Stimulated activated CD4-positive, alpha-beta T cell treated with anti-CD3 and anti-CD28 coated beads, TNF-alpha, amount 100 ng/mL, for 24 hours (primary cell): ENCODE measurements at regions not wholly inside any gene's neighbourhood (a gene's known extent, or its start where the extent isn't known, plus 50 kb on each side); places are given as distances from the start of the nearest gene placed in this dataset.
"Not testable (repeated sequence)": the region's sequence is repeated elsewhere in the genome, so short reads cannot be mapped to it uniquely, and the experiment has no call there.

Source experiments
- DNase-seq, 3 experiments: peaks; one replicate each; pipeline ENCODE4 v3.0.0-alpha.2; 2020; ENCODE audit warnings: low read depth in 3 of 3

DNA sequence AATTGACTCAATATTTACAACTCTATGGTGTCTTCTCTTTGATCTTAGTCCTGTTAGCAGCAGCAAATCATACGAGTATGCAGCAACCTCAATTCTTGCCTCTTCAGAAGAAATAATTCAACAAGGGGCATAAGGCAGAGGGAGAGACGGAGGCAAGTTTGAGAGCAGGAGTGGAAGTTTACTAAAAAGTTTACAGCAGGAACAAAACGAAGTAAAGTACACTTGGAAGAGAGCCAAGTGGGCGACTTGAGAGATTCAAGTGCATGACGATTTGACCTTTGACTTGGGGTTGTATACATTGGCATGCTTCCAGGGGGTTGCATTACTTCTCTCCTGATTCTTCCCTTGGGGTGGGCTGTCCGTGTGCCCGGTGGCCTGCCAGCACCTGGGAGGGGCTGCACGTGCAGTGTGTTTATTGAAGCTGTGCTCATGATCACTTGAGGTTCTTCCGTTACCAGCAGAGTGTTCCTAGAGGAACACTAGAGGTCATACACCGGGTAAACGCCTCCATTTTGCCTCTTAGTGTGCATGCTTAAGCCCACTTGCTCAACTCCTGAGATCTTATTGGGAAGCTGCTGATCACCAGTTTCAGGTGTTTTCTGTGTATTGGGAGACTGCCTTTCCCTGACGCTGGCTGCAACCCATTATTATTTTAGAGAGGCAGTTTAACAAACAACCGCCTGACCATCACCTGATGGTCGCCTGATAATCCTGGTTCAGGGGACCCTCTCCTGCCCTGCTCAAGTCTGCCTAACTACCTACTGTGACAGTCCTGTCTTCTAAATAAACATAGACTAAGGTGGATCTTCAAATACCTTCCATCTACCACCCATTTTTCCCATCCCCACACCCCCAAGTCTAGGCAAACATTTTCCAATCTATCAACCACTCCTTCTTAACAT lies 172.4 kb upstream of the MYLIP start:
- no peak for DNase-seq

DNA sequence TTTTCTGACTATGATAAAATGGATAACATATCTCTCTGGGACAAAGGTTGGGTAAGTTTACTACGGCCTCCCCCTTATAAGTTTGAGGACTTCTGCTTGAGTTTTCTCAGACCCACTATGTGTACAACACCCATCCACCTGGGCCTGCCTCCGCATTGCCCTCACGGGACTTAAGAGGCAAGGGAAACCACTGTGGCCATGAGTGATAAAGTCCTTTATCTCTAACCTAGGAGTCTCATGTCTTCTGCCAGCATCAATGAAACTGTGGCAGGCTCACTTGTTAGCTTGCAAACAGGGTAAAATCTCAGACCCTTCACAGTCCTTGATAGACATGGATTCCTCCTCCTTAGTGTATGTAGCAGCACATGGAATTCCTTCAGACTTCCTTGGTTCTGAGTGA lies 173.4 kb upstream of the MYLIP start:
- no peak for DNase-seq

DNA sequence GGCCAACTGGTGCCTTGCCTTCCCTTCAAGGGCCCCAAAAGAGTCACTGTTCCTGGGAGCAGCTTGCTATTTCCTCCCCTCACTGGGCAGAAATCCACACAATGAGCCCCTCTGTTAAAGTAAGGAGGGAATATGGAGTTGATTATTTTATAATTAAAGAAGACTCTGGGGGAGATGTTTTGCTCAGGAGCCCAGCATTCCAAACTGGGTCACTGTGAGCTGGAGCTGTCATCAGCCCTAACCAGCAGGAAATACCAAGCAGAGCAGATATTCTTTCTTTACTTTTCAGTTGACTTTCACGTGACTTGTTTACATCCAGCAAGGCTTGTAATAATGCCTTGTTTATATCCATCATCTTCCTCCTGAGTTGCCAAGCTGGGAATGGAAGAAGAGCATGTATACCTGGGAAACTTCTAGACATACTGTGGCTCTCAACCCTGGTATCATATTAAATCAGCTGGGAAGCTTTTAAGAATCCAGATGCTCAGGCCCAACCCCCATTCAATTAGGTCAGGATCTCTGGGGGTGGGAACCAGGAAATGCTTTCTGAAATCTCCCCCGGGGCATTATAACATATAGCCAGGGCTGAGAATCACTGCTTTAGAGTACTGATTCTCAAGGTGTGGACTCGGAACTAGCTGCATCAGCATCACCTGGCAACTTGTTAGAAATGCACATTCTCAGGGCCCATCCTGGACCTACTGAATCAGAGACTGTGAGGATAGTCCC lies 175.6 kb upstream of the MYLIP start:
- no peak for DNase-seq

DNA sequence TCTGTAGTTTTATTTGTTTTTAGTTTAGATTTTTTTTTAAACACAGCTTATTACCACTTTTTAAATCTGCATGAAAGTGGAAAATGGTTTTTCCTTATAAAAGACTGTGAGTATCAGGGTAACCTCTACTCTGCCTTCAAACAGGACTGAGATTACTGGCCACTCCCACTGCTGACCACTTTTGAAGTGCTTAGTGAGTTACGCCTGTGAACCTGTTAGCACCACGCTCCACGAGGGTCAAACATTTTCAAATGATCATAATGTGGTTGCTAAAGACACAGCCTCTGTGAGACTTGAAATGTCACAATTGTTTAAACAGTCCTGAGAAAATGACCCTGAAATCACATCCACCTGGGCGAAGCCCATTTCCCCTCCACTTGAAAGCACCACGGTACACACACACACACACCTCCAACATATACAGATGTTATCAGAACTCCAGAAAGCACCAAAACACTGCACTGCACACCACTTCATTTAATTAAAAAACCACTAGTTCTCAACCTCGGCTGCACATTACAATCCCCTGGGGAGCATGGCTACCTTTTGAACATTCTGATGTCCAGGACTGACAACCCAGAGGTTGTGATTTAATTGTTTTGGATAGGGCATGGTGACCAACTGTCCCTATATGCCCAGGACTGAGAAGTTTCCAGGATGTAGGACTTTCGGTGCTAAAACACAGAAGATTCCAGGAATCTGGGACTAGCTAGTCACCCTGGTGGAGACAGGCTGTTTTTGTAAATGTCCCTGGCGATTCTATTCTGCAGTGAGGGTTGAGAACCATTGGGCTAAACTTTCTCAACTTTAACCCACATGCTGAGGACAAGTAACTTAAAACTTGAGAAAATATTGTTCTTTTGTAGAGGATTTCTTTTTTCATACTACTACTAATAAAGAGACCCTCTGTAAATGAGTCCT lies 176.4 kb upstream of the MYLIP start:
- no peak for DNase-seq

DNA sequence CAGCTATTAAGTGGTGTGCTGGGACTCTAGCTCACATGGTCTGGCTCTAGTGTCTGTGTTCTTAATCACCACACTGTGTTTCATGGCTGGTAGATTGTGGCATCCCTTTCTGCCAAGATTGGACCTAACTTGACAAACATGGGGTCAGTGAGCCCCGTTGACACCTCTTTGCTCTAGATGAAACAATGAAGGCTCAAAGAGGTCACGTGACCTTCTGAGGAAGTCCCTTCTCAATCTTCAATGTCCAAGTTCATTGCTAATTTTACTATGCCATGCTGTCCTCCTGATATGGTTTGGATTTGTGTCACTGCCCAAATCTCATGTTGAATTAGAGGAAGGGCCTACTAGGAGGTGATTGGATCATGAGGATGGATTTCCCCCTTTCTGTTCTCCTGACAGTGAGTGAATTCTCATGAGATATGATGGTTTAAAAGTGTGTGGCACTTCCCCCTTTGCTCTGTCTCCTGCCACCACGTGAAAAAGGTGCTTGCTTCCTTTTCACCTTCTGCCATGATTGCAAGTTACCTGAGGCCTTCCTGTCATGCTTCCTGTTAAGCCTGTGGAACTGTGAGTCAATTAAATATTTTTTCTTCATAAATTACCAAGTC lies 177.8 kb upstream of the MYLIP start:
- no peak for DNase-seq

DNA sequence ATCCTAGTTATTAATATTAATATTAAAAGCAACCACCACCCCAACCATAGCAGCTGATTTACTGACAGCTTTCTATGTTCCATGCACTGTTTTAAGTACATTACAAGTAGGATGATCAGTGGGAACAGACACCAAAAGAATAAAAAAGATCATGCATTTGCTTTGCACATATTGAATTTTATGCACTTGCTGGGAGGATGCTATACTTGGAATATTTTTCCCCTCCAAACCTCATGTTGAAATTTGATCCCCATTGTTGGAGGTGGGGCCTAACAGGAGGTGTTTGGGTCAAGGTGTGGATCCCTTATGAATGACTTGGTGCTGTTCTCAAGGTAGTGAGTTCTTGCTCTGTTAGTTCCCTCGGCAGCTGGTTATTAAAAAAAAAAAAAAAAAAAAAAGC lies 178.9 kb upstream of the MYLIP start:
- no peak for DNase-seq

DNA sequence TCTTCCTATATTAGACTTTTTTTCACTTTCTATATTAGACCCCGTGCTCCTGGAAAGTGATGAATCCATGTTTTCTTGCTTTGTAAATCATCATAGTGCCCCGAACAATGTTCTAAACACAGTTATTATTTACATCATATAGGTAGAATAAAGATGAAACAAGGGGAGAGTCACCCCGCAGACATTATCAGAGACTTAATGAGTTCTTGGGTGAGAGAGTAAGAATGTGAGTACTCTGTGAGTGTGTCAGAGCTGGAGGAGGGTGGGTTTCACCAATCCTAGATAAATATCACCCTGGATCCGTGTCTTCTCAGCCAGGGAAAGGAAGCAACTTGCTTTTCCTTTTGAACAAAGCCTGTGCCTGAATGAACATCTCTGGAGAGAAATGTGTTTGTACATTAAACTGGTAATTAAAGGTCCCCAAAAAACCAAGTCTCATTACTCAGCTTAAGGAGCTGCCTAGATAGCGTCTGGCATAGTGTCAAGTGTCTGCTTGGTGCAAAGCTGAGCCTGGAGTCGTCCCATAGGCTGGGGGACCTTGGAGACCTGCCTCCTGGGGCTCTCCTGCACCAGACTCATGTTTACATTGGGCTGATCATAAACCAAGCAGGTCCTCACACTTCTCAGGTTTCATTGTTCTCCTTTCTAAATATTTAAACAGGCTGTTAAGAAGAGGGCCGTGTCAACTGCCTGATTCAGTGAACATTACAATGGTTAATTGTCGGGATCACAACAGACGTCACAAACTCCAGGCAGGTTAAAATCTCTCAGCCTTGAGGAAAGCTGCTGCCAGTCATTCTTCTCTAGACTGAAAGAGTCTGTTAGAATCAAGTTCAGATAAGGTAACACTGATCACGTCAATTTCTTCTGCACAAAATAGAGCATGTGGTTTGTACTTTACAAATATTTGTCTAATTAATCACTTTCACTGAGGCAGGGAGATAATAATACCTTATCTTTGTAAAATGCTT lies 179.7 kb upstream of the MYLIP start:
- no peak for DNase-seq

DNA sequence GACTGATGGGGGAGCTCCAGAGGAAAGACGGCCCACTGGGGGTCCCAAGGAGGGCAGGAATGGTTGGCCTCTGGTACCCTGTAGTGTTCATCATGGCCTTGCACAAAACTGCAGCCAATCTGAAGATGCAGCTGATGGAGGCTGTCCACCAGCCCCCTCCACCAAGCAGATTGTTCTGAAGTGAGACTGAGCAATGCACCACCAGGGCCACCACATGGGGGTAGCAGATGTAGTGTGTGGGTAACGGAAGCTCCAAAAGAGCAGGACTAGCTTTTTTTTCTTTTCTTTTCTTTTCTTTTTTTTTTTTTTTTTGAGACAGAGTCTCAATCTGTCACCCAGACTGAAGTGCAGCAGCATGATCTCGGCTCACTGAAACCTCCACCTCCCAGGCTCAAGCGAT lies 181.0 kb upstream of the MYLIP start:
- no peak for DNase-seq

DNA sequence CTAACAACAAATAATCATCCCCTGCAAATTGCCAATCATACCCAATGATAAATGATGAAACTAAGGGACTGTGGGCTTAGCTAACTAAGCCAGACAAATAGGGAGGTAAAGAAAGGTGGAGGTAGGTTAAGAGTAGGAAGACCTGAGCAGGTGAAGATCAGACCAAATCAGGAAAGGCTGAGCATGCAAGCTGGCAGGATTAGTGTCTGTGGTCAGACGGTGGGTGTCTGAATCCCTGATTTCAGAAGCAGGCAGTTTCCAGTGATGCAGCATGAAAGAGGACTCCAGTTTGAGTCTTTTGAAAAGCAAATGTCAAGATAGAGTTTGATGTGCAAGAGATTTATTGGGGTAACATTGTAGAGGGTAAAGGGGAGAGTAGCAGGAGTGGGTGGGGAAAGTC lies 181.4 kb upstream of the MYLIP start:
- DNase-seq: no peak

DNA sequence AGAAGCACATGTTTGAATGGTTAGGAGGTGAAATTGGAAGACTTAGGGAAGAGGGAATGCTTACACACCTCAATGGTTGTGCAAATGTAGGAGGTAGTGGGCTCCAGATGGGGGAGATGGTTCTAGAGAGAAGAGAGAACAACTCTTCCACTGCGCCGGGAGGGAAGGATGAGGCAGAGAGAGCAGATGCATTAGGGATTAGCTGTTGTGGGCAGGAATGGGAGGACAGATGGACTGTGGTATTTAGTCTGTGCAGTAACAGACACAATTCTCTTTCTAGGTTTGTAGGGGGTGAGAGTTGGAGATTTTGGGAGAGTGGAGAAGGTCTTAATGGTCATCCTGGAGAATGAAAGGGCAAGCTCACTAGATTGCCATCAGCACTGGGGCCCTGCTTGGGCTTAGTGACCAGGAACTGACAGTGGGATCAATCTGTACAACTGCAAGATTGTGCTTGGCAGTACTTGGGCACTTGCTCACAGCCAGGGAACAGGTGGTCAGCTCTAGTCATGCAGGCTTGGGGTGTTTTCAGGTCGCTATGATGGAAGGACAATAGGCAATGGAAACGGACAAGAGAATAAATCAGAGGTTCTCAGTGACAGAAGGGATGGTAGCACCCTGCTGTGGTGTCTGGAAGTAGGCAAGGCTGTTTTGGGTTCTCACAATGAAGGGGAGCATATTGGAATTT lies 182.0 kb upstream of the MYLIP start:
- DNase-seq: no peak

DNA sequence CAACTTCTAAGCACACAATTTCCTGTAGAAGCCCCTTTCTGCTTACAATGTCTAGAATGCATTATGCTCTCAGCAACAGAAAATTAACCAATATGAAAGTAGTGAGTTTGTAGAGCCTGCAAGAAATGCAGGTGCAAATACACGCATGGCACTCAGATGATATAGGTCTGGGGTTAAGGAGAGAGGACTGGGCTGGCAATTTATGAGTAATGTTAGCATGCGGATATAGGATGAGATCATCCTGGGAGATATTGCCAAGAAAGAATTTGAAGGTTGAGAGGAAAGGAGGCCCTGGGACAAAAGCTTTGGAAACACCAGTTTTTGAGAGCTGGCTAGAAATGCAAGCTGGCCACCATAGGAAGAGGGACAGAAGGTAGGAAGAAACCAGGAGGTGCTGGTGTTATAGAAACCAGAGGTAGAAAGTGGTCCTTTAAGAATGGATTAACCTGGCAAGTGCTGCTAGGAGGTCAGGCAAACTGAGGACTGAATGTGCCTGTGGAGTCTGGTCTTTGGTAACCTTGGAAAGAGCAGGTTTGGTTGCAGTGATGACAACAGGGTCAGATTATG lies 183.2 kb upstream of the MYLIP start:
- DNase-seq: no peak

DNA sequence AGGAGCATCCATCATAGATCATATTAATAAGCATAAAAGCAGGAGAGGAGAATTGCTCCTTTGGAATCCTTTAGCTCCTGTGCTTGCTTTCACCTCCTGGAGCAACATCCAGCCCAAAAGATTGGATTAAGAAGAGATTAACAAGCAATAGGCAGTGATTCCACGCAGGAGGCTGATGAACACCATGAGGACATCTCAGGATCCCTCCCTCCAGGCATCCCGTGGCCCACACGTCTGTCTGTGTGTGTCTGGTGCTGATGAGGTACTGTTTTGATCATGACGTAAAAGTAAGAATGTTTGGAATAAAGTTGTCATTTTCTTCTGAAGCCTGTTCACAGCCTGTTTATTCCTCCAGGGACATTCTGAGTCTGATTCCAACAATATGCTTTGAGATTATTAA lies 185.5 kb upstream of the MYLIP start:
- no peak for DNase-seq

DNA sequence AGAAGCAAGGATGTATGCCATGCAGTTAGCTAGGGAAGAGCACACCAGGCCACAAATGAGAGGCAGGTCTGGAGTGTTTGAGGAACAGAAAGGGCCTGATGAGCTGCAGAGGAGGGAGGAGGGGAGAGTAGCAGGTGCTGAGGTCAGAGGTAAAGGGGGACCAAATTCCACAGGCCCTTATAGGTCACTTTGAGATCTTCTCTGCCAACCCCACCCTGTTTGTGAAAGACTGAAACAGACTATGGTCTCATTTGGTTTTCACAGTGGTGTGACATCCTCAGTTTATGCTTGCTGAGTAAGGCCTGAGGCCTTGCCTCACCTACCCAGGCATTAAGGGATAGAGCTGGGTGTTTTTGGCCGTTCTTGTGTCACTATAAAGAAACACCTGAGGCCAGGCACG lies 187.7 kb upstream of the MYLIP start:
- no peak for DNase-seq

DNA sequence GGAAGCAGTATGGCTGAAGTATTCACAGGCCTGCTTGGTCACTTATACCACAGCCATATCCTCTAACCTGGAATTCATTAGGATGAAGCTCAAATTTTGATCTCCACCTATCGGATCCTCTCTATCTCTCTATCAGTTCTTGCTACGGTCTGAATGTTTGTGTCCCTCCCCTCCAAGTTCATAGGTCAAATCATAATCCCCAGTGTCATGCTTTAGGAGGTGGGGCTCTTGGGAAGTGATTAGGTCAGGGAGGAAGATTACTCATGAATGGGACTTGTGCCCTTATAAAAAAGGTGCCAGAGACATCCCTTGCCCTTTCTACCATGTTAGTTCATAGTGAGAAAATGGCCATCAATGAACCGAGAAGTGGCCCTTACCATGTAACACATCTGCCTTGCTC lies 190.8 kb upstream of the MYLIP start:
- DNase-seq: no peak

DNA sequence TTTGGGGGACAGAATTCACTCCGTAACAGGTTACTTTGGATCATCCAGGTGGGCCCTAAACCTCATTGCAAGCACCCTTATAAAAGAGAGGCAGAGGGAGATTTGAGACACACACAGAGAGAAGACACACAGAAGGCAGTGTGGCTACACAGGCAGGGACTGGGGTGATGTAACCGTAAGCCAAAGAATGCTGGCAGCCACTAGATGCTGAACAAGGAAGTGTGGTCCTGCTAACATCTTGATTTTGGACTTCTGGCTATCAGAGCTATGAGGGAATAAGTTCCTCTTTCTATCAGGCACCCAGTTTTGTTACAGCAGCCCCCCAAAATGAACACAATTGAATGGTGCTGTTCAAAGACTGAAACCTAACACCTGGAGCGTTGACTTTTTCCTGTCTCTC lies 191.3 kb upstream of the MYLIP start:
- no peak for DNase-seq

DNA sequence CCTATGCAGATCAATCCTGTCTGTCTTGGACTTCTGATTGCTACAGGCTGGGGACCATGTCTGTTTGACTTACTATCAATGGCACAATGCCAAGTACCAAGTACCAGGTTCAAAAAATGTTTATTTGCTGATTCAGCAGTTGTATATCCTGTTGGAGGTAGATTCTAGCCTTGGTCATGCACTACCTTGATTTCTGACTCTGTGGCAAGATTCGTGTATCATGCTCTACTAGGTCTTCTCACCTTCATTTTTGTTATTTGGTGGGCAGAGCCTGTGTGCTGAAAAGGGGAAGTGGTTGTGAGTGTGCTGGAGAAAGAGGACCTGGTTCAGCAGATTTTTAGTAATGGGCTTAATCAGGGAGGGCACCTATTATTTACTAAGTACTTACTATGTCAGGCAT lies 192.4 kb upstream of the MYLIP start:
- no peak for DNase-seq

DNA sequence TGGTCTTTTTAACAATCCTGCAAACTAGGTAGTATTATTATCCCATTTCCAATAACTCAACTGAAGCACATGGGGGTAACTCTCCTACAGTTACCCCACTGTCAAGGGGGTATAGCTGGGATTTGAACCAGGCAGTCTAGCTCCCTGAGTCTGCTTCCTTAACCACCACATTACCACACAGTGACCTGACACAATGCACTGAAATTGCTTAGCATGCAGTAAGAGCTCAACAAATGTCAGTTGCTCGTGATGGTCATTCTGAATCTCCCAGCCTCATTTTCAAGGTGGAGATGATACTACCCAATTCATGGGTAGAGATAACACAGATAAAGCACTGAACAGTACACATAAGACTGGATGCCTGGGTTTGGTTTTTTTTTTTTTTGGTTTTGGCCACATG lies 193.2 kb upstream of the MYLIP start:
- DNase-seq: no peak

DNA sequence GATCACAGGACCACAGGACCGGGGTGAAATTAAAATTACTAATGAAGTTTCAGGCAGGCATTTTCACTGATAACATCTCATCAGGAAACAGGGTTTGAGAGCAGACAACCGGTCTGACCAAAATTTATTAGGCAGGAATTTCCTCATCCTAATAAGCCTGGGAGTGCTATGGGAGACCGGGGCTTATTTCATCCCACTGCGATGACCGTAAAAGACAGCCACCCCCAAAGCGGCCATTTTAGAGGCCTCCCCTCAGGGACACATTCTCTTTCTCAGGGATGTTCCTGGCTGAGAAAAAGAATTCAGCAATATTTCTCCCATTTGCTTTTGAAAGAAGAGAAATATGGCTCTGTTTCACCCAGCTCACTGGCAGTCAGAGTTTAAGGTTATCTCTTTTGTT lies 197.2 kb upstream of the MYLIP start:
- not testable (repeated sequence) for DNase-seq

DNA sequence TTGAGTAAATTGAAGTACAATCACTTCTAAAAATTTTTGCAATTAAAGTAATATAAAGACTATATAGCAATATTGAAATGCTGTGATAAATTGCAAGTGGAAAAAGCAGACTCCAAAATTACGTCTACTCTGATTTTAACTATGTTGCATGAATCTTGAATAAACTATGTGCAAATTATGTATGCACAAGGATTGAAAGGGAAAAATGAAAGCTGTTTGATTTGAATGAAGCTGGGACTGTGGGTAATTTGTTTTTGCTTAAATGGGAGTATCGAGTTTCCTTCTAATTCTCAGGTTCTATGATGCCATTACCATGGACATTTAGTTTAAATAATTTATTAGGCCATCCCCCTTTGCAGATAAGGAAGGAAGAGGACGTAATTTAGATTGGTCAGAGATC lies 198.7 kb upstream of the MYLIP start:
- no peak for DNase-seq

DNA sequence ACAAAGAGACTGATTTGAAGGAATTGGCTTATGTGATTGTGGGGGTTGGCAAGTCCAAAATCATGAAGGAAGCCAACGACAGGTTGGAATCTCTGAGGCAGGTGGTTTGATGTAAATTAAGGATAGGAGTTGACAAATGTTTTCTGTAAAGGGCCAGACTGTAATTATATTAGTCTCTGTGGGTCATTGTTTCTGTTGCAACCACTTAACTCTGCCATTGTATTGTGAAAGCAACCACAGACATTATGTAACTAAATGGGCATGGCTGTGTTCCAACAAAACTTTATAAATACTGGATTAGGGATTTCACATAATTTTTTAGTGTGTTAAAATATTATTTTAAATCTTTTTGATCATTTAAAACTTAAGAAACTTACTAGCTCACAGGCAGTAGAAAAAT lies 199.2 kb upstream of the MYLIP start:
- no peak for DNase-seq
